ENCODE measurements at regions not wholly inside any gene's neighbourhood (a gene's known extent, or its start where the extent isn't known, plus 50 kb on each side); places are given as distances from the start of the nearest gene placed in this dataset.

DNA sequence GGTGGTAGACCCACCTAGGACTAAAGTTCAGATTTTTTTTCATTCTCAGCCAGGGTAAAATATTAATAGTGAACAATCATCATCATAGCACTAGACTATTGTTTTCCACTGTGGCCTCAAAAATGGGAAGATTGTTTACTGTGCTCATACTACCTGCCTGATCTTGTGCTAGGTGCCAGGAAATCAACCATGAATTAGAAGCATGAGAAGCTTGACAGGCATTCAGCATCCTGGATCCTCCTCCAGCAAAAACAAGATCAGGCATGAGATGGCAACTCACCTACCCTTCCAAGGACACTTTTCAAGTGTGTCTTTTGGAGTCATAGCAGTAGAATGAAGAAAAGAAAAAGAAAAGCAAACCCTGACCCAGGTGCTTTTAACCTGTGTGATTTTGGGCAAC, 174.2 kb downstream of the CYLD start:
- no peak for TF ChIP-seq EZH2 (IDR thresholded peaks at IDR 0.05; ENCODE audit: borderline replicate concordance, low read depth, low read length, severe bottlenecking)
- TF ChIP-seq, protein P1, sequence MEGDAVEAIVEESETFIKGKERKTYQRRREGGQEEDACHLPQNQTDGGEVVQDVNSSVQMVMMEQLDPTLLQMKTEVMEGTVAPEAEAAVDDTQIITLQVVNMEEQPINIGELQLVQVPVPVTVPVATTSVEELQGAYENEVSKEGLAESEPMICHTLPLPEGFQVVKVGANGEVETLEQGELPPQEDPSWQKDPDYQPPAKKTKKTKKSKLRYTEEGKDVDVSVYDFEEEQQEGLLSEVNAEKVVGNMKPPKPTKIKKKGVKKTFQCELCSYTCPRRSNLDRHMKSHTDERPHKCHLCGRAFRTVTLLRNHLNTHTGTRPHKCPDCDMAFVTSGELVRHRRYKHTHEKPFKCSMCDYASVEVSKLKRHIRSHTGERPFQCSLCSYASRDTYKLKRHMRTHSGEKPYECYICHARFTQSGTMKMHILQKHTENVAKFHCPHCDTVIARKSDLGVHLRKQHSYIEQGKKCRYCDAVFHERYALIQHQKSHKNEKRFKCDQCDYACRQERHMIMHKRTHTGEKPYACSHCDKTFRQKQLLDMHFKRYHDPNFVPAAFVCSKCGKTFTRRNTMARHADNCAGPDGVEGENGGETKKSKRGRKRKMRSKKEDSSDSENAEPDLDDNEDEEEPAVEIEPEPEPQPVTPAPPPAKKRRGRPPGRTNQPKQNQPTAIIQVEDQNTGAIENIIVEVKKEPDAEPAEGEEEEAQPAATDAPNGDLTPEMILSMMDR (IDR thresholded peaks at IDR 0.05; ENCODE audit: borderline replicate concordance, extremely low read depth, low read length, poor library complexity, severe bottlenecking), result no peak

Data from DND-41 (cell line).